ENCODE measurements at regions not wholly inside any gene's neighbourhood (a gene's known extent, or its start where the extent isn't known, plus 50 kb on each side); places are given as distances from the start of the nearest gene placed in this dataset.
"Not testable (repeated sequence)": the region's sequence is repeated elsewhere in the genome, so short reads cannot be mapped to it uniquely, and the experiment has no call there.

DNA sequence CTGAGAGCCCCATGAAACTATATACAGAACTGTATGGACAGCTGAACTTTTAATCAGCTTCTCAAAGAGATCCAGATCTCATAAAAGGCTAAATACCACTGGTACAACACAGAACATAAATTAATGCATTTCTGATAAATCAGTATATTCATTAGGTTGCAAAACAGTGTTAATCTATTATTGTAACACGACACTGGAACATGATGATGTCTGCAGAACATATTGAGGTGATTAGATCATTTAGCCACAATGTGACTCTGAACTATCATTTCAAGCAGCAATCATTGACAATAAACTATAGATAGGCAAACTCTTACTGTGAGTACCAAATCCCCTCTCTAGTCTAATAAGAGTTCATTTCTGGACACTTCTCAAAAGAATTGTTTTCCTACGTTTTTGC lies 50.3 kb downstream of the GASK1B start:
- DNase-seq (ENCODE audit: low read depth): no peak

DNA sequence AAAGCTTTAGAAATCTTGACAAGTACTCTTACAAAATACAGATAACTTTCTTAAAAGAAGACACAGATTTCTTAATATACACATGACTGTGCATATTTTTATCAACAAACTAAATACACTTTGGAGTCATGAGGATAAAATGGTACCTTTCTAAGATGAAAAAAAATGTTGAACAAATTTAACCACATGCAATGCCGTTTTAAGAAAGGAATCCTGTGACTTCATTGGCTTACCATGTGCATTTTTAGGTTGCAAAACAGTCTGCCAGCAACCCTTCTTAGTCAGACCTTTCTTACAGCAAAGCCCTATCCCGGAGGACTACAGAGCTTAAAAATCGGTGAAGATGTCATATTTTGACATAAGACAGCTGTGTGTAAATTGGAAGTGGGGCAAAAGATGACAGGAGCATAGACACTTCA lies 51.7 kb downstream of the GASK1B start:
- peak; percentile 90 for DNase-seq (ENCODE audit: low read depth)

DNA sequence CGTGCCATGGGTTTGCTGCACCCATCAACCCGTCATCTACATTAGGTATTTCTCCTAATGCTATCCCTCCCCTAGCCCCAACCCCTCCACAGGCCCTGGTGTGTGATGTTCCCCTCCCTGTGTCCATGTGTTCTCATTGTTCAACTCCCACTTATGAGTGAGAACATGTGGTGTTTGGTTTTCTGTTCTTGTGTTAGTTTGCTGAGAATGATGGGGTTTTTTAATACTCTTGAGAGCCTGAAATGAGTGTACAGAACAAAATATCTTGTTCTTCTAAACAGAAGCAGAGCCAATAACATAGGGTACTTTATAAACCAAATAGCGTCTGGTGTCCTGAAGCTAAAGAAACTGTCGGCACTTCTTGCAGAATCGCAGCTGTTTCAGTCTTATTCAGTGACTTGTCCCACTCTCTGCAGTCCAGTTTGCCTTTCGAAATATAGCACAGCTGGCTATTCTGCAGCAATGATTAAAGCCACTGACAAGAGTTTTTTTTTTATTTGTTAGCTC lies 52.1 kb downstream of the GASK1B start:
- not testable (repeated sequence) for DNase-seq (ENCODE audit: low read depth)

DNA sequence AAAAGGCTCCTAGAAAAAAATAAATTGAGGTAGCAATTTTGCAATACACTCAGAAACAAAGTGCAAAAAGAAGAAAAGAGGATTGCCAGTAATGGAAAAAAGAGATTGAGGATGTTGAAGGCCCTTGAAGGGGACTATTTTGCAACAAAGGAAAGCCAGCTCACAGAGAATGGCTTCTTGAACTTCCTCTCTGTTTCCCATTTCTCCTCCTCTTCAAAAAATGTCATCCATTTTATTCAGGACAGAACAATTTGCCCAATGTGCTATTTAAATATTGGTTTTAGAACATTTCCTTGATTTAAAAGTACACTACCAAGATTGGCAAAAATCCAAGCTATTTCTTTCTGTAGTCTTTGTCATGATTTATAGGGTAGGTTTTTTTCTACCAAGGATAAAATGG lies 60.2 kb downstream of the GASK1B start:
- DNase-seq (ENCODE audit: low read depth): no peak

DNA sequence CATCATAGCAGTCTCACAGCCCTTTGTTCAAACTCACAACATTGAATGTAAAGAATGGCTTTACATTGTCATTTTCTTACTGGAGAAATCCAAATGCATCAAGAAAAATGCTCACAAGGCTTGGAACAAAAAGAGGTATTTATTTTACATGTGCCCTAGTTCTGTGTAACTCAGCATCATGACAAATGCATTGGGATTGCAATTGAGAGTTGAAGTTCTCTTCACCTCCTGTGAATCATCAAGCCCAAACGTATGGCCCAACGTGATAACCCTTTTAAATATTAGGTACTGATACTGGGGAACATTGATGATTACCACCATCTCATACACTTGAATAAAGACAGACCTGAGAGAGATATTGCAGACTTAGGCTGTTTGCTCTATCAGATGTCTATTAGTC lies 61.6 kb downstream of the GASK1B start:
- no peak for DNase-seq (ENCODE audit: low read depth)

DNA sequence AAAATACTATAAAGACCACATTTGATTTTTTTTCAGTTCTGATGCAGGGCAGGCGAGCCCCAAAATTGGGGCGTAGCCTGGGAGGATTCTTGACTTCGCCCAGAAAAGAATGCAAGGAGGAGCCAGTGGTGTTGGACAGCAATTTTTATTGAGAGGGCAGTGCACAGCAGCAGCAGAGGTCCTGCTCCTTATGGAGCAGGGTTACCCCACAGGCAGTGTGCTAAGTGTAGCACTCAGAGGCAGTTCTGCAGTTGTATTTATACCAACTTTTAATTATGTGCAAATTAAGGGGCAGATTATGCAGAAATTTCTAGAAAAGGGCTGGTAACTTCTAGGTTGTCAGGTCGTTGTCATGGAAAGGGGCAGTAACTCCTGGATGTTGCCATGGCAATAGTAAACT lies 69.9 kb downstream of the GASK1B start:
- no peak for DNase-seq (ENCODE audit: low read depth)

DNA sequence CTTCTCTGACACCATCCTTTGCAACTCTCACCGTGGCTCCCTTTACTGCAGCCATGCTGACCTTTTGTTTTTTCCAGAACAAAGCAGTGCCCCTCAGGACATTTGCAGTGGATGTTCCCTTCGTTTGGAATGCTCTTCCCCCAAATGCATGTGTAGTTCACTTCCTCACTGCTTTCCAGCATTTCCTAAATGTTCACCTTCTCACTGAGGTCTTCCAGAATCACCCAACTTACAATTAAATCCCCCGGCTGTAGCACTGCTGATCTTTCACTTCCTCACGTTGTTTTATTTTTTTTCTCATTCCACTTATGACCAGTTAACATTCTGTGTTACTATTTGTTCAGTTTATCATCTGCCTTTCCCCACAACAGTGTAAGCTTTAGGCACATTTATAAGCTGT lies 73.1 kb downstream of the GASK1B start:
- no peak for DNase-seq (ENCODE audit: low read depth)

DNA sequence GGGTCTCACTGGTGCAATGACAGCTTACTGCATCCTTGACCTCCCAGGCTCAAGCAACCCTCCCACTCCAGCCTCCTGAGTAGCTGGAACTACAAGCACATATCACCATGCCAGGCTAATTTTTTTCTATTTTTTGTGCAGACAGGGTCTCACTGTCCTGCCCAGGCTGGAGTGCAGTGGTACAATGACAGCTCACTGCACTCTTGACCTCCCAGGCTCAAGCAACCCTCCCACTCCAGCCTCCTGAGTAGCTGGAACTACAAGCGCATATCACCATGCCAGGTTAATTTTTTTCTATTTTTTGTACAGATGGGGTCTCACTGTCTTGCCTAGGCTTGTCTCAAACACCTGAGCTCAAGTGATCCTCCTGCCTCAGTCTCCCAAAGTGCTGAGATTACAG lies 74.0 kb downstream of the GASK1B start:
- no peak for DNase-seq (ENCODE audit: low read depth)

DNA sequence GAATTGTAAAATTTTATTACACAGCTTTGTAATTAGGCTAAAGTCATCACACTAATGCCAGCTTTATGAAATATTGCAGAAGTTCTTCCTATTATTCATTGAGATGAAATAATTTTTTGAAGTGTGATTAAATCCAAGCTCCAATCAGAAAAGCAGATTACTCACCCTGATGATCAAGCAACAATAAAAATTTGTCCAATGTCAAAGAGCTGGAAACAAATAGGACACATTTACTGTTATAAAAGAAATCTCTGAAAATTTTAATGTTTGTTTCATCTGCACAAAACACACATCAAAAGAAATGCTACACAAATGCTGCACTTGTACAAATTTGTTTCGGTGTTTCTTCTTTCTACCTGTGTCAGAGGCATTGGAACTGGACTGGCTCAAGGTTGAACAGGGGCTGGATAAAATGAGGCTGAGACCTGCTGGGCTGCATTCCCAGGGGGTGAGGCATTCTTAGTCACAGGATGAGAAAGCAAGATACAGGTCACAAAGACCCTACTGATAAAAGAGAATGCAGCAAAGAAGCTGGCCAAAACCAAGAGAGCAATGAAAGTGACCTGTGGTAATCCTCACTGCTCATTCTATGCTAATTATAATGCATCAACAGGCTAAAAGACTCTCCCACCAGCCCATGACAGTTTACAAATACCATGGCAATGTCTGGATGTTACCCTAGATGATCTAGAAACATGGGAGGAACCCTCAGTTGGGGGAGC lies 78.3 kb downstream of the GASK1B start:
- DNase-seq (ENCODE audit: low read depth): peak; percentile 49

DNA sequence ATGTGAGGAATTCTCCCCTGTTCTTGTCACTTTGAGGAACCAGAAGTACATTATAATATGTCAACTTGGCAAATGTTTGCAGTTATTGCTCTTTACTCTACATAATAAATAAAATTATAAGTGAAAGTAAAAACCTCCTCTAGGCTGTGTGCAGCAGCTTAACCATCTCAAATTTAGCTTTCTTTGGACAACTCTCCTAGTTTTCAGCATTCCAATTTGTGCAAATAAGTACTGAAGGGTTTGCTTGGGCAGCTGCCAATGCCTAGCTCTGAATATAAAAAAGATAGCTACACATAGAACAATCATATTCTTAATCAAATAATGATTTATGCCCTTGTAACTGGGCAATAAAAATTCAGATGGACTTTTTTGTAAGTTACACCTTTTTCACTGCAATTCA lies 82.5 kb downstream of the GASK1B start:
- no peak for DNase-seq (ENCODE audit: low read depth)

DNA sequence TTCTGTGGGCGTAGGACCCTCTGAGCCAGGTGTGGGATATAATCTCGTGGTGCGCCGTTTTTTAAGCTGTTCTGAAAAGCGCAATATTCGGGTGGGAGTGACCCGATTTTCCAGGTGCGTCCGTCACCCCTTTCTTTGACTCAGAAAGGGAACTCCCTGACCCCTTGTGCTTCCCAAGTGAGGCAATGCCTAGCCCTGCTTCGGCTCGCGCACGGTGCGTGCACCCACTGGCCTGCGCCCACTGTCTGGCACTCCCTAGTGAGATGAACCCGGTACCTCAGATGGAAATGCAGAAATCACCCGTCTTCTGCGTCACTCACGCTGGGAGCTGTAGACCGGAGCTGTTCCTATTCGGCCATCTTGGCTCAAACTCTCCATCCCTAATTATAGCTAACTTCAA lies 82.9 kb downstream of the GASK1B start:
- not testable (repeated sequence) for DNase-seq (ENCODE audit: low read depth)

DNA sequence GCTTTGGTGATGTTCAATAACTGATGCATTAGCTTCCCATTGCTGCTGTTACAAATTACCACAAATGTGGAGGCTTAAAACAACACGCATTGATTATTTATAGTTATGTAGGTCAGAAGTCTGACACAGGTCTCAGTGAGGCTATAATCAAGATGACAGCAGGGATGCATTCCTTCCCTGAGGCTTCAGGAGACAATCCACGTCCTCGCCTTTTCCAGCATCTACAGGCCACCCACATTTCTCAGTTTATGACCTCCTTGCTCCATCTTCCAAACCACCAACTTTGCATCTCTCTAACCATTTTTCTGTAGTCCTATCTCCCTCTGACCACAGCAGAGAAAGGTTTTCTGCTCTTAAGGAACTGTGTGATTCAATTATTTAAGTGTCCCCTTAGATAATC lies 92.5 kb downstream of the GASK1B start:
- no peak for DNase-seq (ENCODE audit: low read depth)

DNA sequence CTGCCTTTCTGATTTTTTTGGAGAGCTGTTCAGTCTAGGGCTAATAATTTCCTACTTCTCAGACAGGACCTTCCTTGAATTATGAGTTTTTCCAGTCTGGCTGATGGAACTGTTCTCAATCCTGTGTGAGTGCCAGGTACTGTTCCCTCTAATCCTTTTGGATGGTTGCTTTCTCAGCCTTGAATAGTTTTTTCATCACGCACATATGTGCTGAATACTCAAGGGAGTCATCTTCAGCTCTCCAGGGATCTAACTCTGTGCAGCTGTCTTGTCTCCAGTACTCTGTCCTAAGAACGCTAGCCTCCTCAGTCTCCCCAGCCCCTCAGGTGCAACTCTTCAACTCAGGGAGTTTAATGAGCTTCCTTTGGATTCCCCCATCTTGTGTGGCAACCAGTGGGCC lies 93.2 kb downstream of the GASK1B start:
- DNase-seq (ENCODE audit: low read depth): no peak

DNA sequence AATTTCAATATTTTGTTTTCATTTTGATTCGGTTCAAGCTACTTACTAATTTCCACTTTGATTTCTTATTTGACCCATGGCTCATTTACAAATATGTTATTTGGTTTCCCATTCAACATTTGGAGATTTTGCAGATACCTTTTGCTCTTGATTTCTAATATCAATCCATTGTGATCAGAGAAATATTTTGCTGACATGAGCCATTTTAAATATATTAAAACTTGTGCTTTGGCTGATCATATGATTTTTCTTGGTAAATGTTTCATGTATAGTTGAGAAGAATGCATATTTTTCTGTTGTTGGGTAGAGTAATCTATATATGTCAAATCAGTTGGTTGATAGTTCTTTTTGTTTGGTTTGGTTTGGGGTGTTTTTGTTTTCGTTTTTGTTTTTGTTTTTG lies 95.0 kb downstream of the GASK1B start:
- no peak for DNase-seq (ENCODE audit: low read depth)

DNA sequence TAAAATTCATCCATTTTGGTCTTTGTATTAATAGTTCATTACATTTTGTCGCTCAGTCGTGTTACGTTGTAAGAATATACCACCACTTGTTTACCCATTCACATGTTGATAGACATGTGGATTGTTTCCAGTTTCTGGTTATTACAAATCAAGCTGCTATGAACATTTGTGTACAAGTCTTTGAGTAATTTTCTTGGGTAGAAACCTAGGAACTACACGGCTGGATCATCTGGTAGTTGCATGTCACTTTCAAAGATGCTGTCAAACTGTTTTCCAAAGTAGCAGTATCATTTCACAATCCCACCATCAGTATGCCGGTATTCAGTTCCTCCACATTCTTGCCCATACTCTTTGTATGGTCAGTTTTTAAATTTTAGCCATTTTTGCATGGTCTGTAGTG lies 98.0 kb downstream of the GASK1B start:
- no peak for DNase-seq (ENCODE audit: low read depth)

DNA sequence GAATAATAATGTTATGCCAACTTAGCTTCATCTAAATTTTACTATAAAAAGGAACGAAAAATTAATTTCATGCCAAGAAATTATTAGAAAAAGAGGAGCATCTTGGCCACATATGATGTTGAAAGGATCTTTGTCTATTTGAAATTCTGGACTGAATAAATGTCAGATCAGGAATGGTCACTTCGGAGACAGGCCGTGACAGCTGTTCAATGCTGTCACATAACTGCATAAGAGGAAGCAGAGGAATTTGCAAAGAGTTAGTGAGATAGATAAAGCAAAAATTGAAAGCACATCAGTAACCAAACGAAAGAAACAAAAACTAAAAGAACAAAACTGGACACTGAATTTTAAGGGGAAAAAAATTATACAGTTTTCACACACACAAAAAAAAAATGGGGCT lies 100.9 kb downstream of the GASK1B start:
- no peak for DNase-seq (ENCODE audit: low read depth)

DNA sequence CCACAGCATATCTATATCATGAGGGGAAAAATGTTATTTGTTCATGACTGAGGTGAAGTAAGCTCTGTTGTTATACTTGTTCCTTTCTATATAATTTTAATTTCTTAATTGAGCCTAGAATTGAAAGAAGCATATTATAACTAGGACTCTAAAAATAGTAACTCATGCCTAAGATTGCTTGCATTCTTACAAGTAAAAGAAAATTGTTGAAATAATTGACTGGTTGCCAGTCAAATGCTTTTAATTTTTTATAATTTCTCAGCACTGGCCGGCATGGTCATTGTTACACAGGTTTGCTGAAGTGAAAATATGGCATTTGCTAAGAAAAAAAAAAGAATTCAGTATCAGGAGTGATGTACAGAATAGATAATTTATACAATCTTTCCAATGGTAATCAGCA lies 104.8 kb downstream of the GASK1B start:
- no peak for DNase-seq (ENCODE audit: low read depth)

DNA sequence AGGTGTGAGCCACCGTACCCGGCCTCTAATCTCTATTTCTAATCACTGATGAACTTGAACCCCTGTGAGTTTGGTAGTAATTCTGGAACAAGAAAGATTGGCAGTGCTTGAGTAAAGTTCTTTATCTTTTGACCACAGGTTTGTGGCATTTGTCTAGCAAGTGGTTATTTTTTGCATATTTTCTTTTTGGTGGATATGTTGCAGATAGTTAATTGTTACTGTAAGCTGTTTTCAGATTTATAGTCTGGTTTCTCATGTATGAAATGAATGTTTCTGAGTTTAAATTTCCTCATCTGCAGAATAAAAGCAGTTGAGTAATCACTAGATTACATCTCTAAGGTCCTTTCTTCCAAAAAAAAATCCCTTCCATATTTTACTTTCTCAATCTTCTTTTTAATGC lies 105.2 kb downstream of the GASK1B start:
- DNase-seq (ENCODE audit: low read depth): no peak

DNA sequence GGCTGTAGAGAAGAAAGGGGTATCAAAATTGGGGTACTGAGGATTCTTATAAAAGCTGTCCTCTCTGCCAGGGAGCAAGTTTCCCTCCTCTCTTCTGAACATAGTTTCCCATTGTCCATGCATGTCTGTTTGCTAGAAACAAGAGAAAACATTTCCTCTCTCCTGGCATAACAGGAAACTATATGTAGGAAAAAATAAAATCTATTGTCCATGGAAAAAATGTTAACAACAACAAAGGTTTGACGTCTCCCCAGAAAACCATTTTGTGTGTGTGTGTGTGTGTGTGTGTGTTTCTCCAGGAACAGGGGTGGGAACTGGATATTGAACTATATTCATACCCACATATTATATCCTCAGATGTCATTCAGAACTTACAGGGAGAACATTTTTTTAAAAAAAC lies 107.2 kb downstream of the GASK1B start:
- DNase-seq (ENCODE audit: low read depth): no peak

DNA sequence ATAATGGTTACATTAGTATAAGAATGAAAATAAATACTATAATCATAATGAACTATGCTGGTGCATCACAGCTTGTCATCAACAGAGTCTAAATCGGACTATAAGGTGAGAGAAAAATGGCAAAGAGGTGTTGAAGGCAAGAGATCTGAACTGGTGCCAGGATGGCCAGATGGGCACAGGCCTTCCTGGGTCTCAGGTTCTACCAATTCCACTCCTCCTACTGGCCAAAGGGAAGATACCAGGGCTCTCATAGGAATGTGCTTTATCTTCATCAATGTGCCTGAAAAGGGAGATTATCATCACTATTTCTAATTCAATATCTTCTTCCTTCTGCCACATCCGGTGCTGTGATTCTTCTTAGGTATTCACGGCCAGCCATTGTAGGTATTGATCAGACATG lies 107.6 kb downstream of the GASK1B start:
- DNase-seq (ENCODE audit: low read depth): no peak

DNA sequence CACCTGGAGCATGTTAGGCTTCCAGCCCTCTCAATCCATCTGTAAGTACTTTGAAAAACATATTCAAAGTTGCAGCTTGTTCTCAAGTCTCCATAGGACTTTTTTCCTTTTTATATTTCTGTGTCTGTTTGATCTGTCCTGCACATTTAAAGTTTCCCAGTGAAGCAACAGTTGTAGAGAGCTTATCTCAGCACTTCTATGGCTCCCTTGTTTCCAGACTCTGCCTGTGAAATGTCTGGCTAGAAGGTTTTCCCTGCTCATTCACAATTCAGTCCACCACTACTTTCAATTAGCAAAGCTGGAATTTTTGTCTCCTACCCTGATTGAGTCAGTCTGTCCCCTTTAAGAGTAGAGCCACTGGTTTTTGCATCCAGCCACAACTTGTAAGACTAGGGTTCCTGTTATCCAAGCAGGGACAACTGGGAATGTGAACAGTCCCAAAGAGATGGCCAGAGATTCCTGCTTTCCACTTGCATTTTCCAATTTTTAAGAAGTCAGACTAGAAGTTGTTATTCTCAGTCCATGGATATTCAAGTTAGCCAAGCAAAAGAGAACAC lies 116.1 kb downstream of the GASK1B start:
- no peak for DNase-seq (ENCODE audit: low read depth)

DNA sequence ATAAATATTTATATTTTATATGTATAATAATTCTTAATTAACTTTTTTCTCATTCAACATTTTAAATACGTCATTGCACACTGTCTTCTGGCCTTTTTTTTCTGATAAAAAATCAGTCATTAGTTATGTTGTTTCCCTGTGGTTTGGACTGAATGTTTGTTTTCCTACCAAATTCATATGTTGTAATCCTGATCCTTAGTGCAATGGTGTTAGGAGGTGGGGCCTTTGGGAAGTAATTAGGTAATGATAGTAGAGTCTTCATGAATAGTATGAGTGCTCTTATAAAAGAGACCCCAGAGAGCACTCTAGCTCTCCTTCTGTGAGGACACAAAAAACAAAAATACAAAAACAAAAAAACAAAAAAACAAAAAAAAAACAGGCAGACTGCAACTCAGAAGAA lies 117.2 kb downstream of the GASK1B start:
- no peak for DNase-seq (ENCODE audit: low read depth)

DNA sequence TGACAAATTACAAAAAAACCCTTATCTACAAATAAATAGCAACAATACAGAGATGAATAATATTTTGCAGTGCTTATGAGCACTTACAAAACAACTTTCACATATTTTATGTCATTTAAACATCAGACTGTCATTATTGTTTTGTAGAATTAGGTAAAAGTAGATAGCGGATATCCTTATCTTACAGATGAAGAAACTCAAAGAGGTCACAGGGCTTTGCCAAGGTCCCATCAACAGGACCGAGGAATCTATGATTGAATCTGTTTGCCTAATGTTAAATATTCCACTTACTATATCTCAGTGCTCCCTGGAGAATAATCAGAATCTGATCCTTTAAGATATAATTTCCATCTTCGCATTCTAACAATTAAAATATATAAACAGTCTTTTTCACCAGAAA lies 119.0 kb downstream of the GASK1B start:
- no peak for DNase-seq (ENCODE audit: low read depth)

DNA sequence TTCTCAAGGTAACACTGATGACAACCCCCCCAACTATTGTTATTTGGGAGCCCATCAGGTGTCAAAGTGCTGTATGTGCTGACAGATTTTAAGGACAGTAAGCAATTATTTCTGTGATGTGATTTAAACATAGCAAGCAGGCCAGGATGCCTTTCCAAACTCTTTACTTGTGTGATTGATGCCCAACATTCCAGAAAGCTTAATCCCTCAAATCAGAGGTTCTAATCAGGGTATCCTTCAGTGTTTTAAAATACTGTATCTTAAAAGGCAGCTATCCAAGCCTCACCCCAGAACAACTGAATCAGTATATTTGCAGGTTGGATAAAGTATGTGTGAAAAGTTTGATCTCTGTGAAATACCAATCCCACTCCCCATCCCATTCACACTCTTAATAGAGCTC lies 119.7 kb downstream of the GASK1B start:
- no peak for DNase-seq (ENCODE audit: low read depth)
